Trophoblast cell (in vitro differentiated cells and primary cell): ENCODE measurements at regions not wholly inside any gene's neighbourhood (a gene's known extent, or its start where the extent isn't known, plus 50 kb on each side); places are given as distances from the start of the nearest gene placed in this dataset.
A peak's percentile ranks its signal among the peaks of the same experiment; 100 is the strongest.

Source experiments
- DNase-seq, 2 donors: peaks; one replicate each; pipeline ENCODE4 v3.0.0-alpha.2; 2016
- H2AFZ ChIP-seq: 2 replicates; pipeline ENCODE4 v1.6.1; 2013; ENCODE audit warnings: low read length, moderate library complexity, mild to moderate bottlenecking; ENCODE audit not compliant: insufficient read depth, poor library complexity
- H2AK5ac ChIP-seq: 2 replicates; pipeline ENCODE4 v1.6.1; 2013; ENCODE audit warnings: mild to moderate bottlenecking, low read length
- H2BK120ac ChIP-seq: 2 replicates; pipeline ENCODE4 v1.6.1; 2013; ENCODE audit warnings: low read length, mild to moderate bottlenecking, moderate library complexity; ENCODE audit not compliant: insufficient read depth, poor library complexity
- H2BK12ac ChIP-seq: 2 replicates; pipeline ENCODE4 v1.6.1; 2013; ENCODE audit warnings: mild to moderate bottlenecking, low read length, moderate library complexity
- H2BK5ac ChIP-seq: 2 replicates; pipeline ENCODE4 v1.6.1; 2013; ENCODE audit warnings: low read length, low read depth, moderate library complexity, mild to moderate bottlenecking; ENCODE audit not compliant: poor library complexity
- H3K14ac ChIP-seq: 2 replicates; pipeline ENCODE4 v1.6.1; 2013; ENCODE audit warnings: mild to moderate bottlenecking, low read length
- H3K18ac ChIP-seq: 2 replicates; pipeline ENCODE4 v1.6.1; 2013; ENCODE audit warnings: mild to moderate bottlenecking, low read length
- H3K23ac ChIP-seq: 2 replicates; pipeline ENCODE4 v1.6.1; 2013; ENCODE audit warnings: low read length
- H3K27ac ChIP-seq: 2 replicates; pipeline ENCODE4 v1.5.1; 2013; ENCODE audit warnings: low read depth, mild to moderate bottlenecking, inconsistent platforms, low read length, moderate library complexity
- H3K27me3 ChIP-seq: 2 replicates; pipeline ENCODE4 v1.6.1; 2013; ENCODE audit warnings: inconsistent platforms, mild to moderate bottlenecking, low read length, moderate library complexity; ENCODE audit not compliant: insufficient read depth
- H3K36me3 ChIP-seq, 2 experiments: 1 replicate in 1 of 2; 2 replicates in 1 of 2; pipeline ENCODE4 v1.6.1; 2013; ENCODE audit warnings: low read length in 2 of 2, mild to moderate bottlenecking in 2 of 2, moderate library complexity in 1 of 2; ENCODE audit not compliant: insufficient read depth in 2 of 2, control insufficient read depth in 1 of 2
- H3K4ac ChIP-seq: 2 replicates; pipeline ENCODE4 v1.6.1; 2013; ENCODE audit warnings: low read depth, mild to moderate bottlenecking, low read length, moderate library complexity
- H3K4me1 ChIP-seq, 2 experiments: 1 replicate in 1 of 2; 2 replicates in 1 of 2; pipeline ENCODE4 v1.6.1; 2013; ENCODE audit warnings: low read length in 2 of 2, mild to moderate bottlenecking in 2 of 2, moderate library complexity in 1 of 2; ENCODE audit not compliant: insufficient read depth in 2 of 2, control insufficient read depth in 1 of 2
- H3K4me2 ChIP-seq: 2 replicates; pipeline ENCODE4 v1.6.1; 2013; ENCODE audit warnings: inconsistent platforms, mild to moderate bottlenecking, low read length, moderate library complexity
- H3K4me3 ChIP-seq: 2 replicates; pipeline ENCODE4 v1.5.1; 2013; ENCODE audit warnings: mild to moderate bottlenecking, low read depth, low read length, inconsistent platforms
- H3K79me1 ChIP-seq: one replicate; pipeline ENCODE4 v1.6.1; 2013; ENCODE audit warnings: low read length
- H3K79me2 ChIP-seq: 2 replicates; pipeline ENCODE4 v1.6.1; 2013; ENCODE audit warnings: low read length, mild to moderate bottlenecking; ENCODE audit not compliant: control insufficient read depth, insufficient read depth, poor library complexity
- H3K9ac ChIP-seq: 2 replicates; pipeline ENCODE4 v1.6.1; 2013; ENCODE audit warnings: mild to moderate bottlenecking, low read length
- H3K9me3 ChIP-seq: 2 replicates; pipeline ENCODE4 v1.6.1; 2013; ENCODE audit warnings: low read depth, mild to moderate bottlenecking, control low read depth, inconsistent platforms, low read length; ENCODE audit not compliant: insufficient read depth
- H4K12ac ChIP-seq: 2 replicates; pipeline ENCODE4 v1.6.1; 2013; ENCODE audit warnings: low read depth, mild to moderate bottlenecking, low read length, moderate library complexity
- H4K8ac ChIP-seq: 2 replicates; pipeline ENCODE4 v1.6.1; 2013; ENCODE audit warnings: low read depth, mild to moderate bottlenecking, low read length, moderate library complexity
- H4K91ac ChIP-seq: one replicate; pipeline ENCODE4 v1.6.1; 2013; ENCODE audit warnings: low read depth, mild to moderate bottlenecking, low read length, moderate library complexity
- WGBS: extraction: QIAGEN DNeasy Blood & Tissue Kit; methylation state at CpG from one replicate; pipeline ENCODE4 v1.1.7; 2013; ENCODE audit warnings: missing lambda C conversion rate; ENCODE audit not compliant: insufficient read length, insufficient coverage; ENCODE audit errors: extremely low coverage; 5-methylcytosine and 5-hydroxymethylcytosine counted together

GRCh38 chr4:165627548-165627947, 245.5 kb upstream of the TLL1 start:
- Histone ChIP-seq H3K14ac (no peak overlapping the region), H3K27me3 (no peaks in the 10 kb centered on the region), H3K36me3 (no peaks in the 10 kb centered on the region), H3K23ac (no peak overlapping the region), H4K12ac (no peak overlapping the region), H3K4me3 (no peak overlapping the region), H3K9ac (no peak overlapping the region), H4K8ac (no peak overlapping the region), H3K4me1 (peaks cover 0 to 4% of the 10 kb centered on the region in 2 experiments), H2AFZ (no peak overlapping the region), H3K18ac (no peak overlapping the region), H2BK12ac (no peak overlapping the region), H3K9me3 (no peaks in the 10 kb centered on the region), H3K79me2 (no peaks in the 10 kb centered on the region), H3K27ac (no peak overlapping the region), H2BK120ac (no peak overlapping the region), H4K91ac (no peak overlapping the region), H3K79me1 (no peaks in the 10 kb centered on the region), H2AK5ac (no peak overlapping the region), H2BK5ac (no peak overlapping the region), H3K4ac (no peak overlapping the region), H3K4me2 (no peak overlapping the region)
- no peak for DNase-seq
- WGBS, result no CpG with 5 or more reads among the region's 5 CpGs

- H3K79me2 ChIP-seq, result no peaks in the 10 kb centered on the region
These were observed 244.5 kb upstream of the TLL1 start for GRCh38 chr4:165628572-165628971.

GRCh38 chr4:165630671-165631070, 242.4 kb upstream of the TLL1 start:
- no peaks in the 10 kb centered on the region for H3K27me3 ChIP-seq
- H4K8ac ChIP-seq, result no peak overlapping the region
- DNase-seq, result no peak
- H3K36me3 ChIP-seq, result no peaks in the 10 kb centered on the region
- no peak overlapping the region for H2BK12ac ChIP-seq
- H3K4ac ChIP-seq, result no peak overlapping the region
- no peak overlapping the region for H3K27ac ChIP-seq
- no peak overlapping the region for H4K12ac ChIP-seq
- no peak overlapping the region for H3K23ac ChIP-seq
- H3K4me2 ChIP-seq, result no peak overlapping the region
- no peak overlapping the region for H3K4me3 ChIP-seq
- H2BK120ac ChIP-seq, result no peak overlapping the region
- no peak overlapping the region for H2AFZ ChIP-seq
- H3K9me3 ChIP-seq, result no peaks in the 10 kb centered on the region
- H3K79me1 ChIP-seq, result no peaks in the 10 kb centered on the region
- H3K79me2 ChIP-seq, result no peaks in the 10 kb centered on the region
- no peak overlapping the region for H2AK5ac ChIP-seq
- no peak overlapping the region for H2BK5ac ChIP-seq
- H3K9ac ChIP-seq, result no peak overlapping the region
- no peak overlapping the region for H4K91ac ChIP-seq
- H3K14ac ChIP-seq, result no peak overlapping the region
- H3K4me1 ChIP-seq, result peaks cover 4% of the 10 kb centered on the region in 2 experiments
- no peak overlapping the region for H3K18ac ChIP-seq

More at GRCh38 chr4:165628572-165628971, 244.5 kb upstream of the TLL1 start:
- Histone ChIP-seq H3K4me2 (no peak overlapping the region), H3K4ac (no peak overlapping the region), H3K18ac (no peak overlapping the region), H3K14ac (no peak overlapping the region), H3K79me1 (no peaks in the 10 kb centered on the region), H3K27ac (no peak overlapping the region), H3K23ac (no peak overlapping the region), H3K36me3 (no peaks in the 10 kb centered on the region), H3K9me3 (no peaks in the 10 kb centered on the region), H2AFZ (no peak overlapping the region), H3K9ac (no peak overlapping the region), H2BK12ac (no peak overlapping the region), H4K12ac (no peak overlapping the region), H2BK5ac (no peak overlapping the region), H2BK120ac (no peak overlapping the region), H2AK5ac (no peak overlapping the region), H3K27me3 (no peaks in the 10 kb centered on the region), H3K4me1 (peaks cover 0 to 4% of the 10 kb centered on the region in 2 experiments), H4K8ac (no peak overlapping the region), H3K4me3 (no peak overlapping the region), H4K91ac (no peak overlapping the region)
- WGBS, result no CpG with 5 or more reads among the region's 3 CpGs
- no peak for DNase-seq

- peaks cover 4 to 8% of the 10 kb centered on the region in 2 experiments for H3K4me1 ChIP-seq
- H3K14ac ChIP-seq, result no peak overlapping the region
- H2BK5ac ChIP-seq, result no peak overlapping the region
- H3K36me3 ChIP-seq, result no peaks in the 10 kb centered on the region
- H3K27ac ChIP-seq, result no peak overlapping the region
- no peak overlapping the region for H3K4me2 ChIP-seq
- H4K8ac ChIP-seq, result peak overlapping the region; percentile 28
- peak overlapping the region; percentile 37 for H2AK5ac ChIP-seq
- H3K4me3 ChIP-seq, result no peak overlapping the region
- H4K91ac ChIP-seq, result no peak overlapping the region
- H2AFZ ChIP-seq, result no peak overlapping the region
- no peak overlapping the region for H2BK12ac ChIP-seq
- no peak overlapping the region for H2BK120ac ChIP-seq
- H3K9me3 ChIP-seq, result no peaks in the 10 kb centered on the region
- no peak overlapping the region for H3K18ac ChIP-seq
- H3K4ac ChIP-seq, result no peak overlapping the region
- no peak for DNase-seq
- no peaks in the 10 kb centered on the region for H3K27me3 ChIP-seq
- H3K23ac ChIP-seq, result no peak overlapping the region
- no peaks in the 10 kb centered on the region for H3K79me1 ChIP-seq
- no peak overlapping the region for H4K12ac ChIP-seq
- H3K79me2 ChIP-seq, result no peaks in the 10 kb centered on the region
- peak overlapping the region; percentile 32 for H3K9ac ChIP-seq
- WGBS, result no CpG with 5 or more reads among the region's 3 CpGs
These were observed 241.7 kb upstream of the TLL1 start for GRCh38 chr4:165631208-165631894.
